DOHH2 (cell line): ENCODE measurements at regions not wholly inside any gene's neighbourhood (a gene's known extent, or its start where the extent isn't known, plus 50 kb on each side); places are given as distances from the start of the nearest gene placed in this dataset.

Experiments used
- H3F3A ChIP-seq: fragments of 200-600 bp; sonication (generic), shearing (Covaris generic); 2 replicates; pipeline ENCODE4 v1.6.0; 2016; ENCODE audit warnings: antibody characterized with exemption, mild to moderate bottlenecking; ENCODE audit not compliant: control insufficient read depth, insufficient read depth
- H3K27ac ChIP-seq: fragments of 200-600 bp; sonication (generic); 2 replicates; pipeline ENCODE4 v1.5.1; 2014; ENCODE audit warnings: low read depth, mild to moderate bottlenecking, low read length, moderate library complexity
- H3K27me3 ChIP-seq: fragments of 200-600 bp; sonication (generic); 2 replicates; pipeline ENCODE4 v1.6.1; 2014; ENCODE audit warnings: mild to moderate bottlenecking, low read length, mixed read lengths; ENCODE audit not compliant: control insufficient read depth
- H3K36me3 ChIP-seq: fragments of 200-600 bp; sonication (generic); 2 replicates; pipeline ENCODE4 v1.6.1; 2014; ENCODE audit warnings: mild to moderate bottlenecking, low read length, moderate library complexity, mixed read lengths; ENCODE audit not compliant: control insufficient read depth
- H3K4me1 ChIP-seq: fragments of 200-600 bp; sonication (generic); 2 replicates; pipeline ENCODE4 v1.6.1; 2014; ENCODE audit warnings: mild to moderate bottlenecking, low read length, mixed read lengths; ENCODE audit not compliant: control insufficient read depth
- H3K4me2 ChIP-seq: fragments of 200-600 bp; sonication (generic); 2 replicates; pipeline ENCODE4 v1.6.0; 2014; ENCODE audit warnings: mild to moderate bottlenecking, low read length, moderate library complexity
- H3K4me3 ChIP-seq: fragments of 200-600 bp; sonication (generic); 2 replicates; pipeline ENCODE4 v1.5.1; 2014; ENCODE audit warnings: mild to moderate bottlenecking, low read length, mixed read lengths
- H3K79me2 ChIP-seq: fragments of 200-600 bp; sonication (generic); 2 replicates; pipeline ENCODE4 v1.6.1; 2014; ENCODE audit warnings: mild to moderate bottlenecking, low read length, mixed read lengths; ENCODE audit not compliant: control insufficient read depth
- H3K9me2 ChIP-seq: fragments of 200-600 bp; sonication (generic); replicated peaks from 2 replicates; pipeline ENCODE4 v1.6.1; 2014; ENCODE audit warnings: mild to moderate bottlenecking, low read length, mixed read lengths; ENCODE audit not compliant: control insufficient read depth
- H3K9me3 ChIP-seq: fragments of 200-600 bp; sonication (generic); 2 replicates; pipeline ENCODE4 v1.6.1; 2014; ENCODE audit warnings: antibody characterized with exemption, low read length, mixed read lengths; ENCODE audit not compliant: control insufficient read depth, insufficient read depth
- H4K20me1 ChIP-seq: fragments of 200-600 bp; sonication (generic); 2 replicates; pipeline ENCODE4 v1.6.0; 2014; ENCODE audit warnings: low read depth, mild to moderate bottlenecking, antibody characterized with exemption, low read length, moderate library complexity; ENCODE audit not compliant: control insufficient read depth, insufficient read depth
- EZH2phosphoT487 ChIP-seq: fragments of 200-600 bp; sonication (generic); IDR thresholded peaks from 2 replicates; pipeline ENCODE4 v1.6.1; 2017; ENCODE audit warnings: borderline replicate concordance, mild to moderate bottlenecking, antibody characterized with exemption, low read length, moderate library complexity, mixed read lengths
- TF ChIP-seq, protein P1 (sequence below): fragments of 200-600 bp; sonication (generic); IDR thresholded peaks from one replicate; pipeline ENCODE4 v1.5.1; 2014; ENCODE audit warnings: antibody characterized with exemption, mild to moderate bottlenecking, low read depth, low read length; ENCODE audit not compliant: poor library complexity, severe bottlenecking

DNA sequence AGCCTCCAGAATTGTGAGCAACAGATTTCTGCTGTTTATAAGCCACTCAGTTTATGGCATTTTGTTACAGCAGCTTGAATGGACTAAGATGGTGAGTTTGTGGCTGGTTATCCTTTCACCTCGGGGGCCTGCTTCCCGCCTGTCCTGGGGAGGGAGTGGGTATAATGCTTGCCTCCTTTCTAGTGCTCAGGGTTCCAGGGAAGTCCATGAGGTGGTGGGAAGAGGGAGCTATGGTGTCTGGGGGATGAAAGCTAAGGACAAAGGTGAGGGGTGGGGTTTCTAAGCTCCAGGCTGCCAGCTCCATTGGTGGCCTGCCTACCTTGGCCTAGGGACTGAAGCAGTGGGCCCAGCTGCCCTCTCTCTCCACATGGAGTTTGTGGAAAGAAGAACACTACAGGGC lies 50.2 kb upstream of the SDK2 start:
- Histone ChIP-seq H3K9me3 (peaks cover 6% of the 10 kb centered on the region; the same call in 1 of the 2 replicates), H3K4me2 (no peak overlapping the region), H3K27me3 (no peaks in the 10 kb centered on the region), H3F3A (0 out of 2 replicates have a peak, but pooled peaks cover 3% of the 10 kb centered on the region), H3K4me1 (no peaks in the 10 kb centered on the region), H3K27ac (no peak overlapping the region), H3K36me3 (no peaks in the 10 kb centered on the region), H3K4me3 (no peak overlapping the region), H3K79me2 (no peaks in the 10 kb centered on the region), H3K9me2 (no peaks in the 10 kb centered on the region), H4K20me1 (no peaks in the 10 kb centered on the region)
- TF ChIP-seq, protein P1, sequence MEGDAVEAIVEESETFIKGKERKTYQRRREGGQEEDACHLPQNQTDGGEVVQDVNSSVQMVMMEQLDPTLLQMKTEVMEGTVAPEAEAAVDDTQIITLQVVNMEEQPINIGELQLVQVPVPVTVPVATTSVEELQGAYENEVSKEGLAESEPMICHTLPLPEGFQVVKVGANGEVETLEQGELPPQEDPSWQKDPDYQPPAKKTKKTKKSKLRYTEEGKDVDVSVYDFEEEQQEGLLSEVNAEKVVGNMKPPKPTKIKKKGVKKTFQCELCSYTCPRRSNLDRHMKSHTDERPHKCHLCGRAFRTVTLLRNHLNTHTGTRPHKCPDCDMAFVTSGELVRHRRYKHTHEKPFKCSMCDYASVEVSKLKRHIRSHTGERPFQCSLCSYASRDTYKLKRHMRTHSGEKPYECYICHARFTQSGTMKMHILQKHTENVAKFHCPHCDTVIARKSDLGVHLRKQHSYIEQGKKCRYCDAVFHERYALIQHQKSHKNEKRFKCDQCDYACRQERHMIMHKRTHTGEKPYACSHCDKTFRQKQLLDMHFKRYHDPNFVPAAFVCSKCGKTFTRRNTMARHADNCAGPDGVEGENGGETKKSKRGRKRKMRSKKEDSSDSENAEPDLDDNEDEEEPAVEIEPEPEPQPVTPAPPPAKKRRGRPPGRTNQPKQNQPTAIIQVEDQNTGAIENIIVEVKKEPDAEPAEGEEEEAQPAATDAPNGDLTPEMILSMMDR: no peak
- no peak for TF ChIP-seq EZH2phosphoT487

DNA sequence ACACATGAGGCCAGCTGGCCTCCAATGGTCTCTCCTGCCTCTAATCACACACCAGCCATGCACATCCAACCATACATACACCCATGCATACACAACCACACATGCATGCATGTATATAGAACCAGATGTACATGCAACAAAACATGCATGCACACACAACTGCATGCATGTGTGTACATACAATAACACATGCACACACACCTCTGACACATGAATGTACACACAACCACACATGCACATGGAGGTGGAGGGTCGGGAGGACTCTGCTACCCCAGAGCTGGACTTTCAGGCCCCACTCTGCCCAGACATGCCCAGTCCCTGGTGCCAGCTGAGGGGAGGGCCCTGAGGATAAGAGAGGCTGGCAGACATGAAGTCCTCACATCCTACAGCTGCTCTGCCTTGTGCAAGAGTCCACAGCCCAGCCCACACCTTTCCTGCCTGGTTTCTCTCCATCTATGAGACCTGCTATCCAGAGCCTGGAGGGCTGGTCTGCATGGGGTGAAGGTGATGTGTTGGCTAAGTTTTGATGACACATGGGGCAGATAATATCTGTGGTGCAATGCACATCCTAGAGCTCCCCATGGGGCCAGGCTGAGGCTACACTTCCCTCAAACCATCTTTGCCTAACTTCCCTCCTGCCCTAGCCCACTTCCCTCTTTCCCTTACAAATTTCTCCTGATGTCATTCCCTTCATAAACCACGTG lies 50.9 kb upstream of the SDK2 start:
- no peak overlapping the region for H3K4me2 ChIP-seq
- no peaks in the 10 kb centered on the region for H4K20me1 ChIP-seq
- no peaks in the 10 kb centered on the region for H3K9me2 ChIP-seq
- no peak for TF ChIP-seq EZH2phosphoT487
- TF ChIP-seq, protein P1: no peak
- H3K27me3 ChIP-seq: 0 out of 2 replicates have a peak, but pooled peaks cover under 1% of the 10 kb centered on the region
- H3F3A ChIP-seq: 0 out of 2 replicates have a peak, but pooled peaks cover 3% of the 10 kb centered on the region
- H3K36me3 ChIP-seq: no peaks in the 10 kb centered on the region
- no peaks in the 10 kb centered on the region for H3K4me1 ChIP-seq
- H3K79me2 ChIP-seq: no peaks in the 10 kb centered on the region
- H3K4me3 ChIP-seq: no peak overlapping the region
- peaks cover 6% of the 10 kb centered on the region; the same call in 1 of the 2 replicates for H3K9me3 ChIP-seq
- H3K27ac ChIP-seq: no peak overlapping the region

DNA sequence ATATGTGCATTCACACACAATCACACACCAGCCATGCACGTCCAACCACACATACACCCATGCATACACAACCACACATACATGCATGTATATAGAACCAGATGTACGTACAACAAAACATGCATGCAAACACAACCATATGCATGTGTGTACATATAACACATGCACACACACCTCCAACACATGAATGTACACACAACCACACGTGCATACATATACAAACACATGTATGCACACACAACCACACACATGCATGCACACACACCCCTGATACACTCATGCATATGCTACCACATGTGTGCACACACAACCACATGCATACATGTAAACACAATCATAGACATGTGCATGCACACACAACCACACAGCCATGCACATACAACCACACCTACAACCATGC lies 52.0 kb upstream of the SDK2 start:
- no peak overlapping the region for H3K27ac ChIP-seq
- no peaks in the 10 kb centered on the region for H4K20me1 ChIP-seq
- no peaks in the 10 kb centered on the region for H3K4me1 ChIP-seq
- no peaks in the 10 kb centered on the region for H3K79me2 ChIP-seq
- H3K36me3 ChIP-seq: no peaks in the 10 kb centered on the region
- H3K4me2 ChIP-seq: no peak overlapping the region
- peaks cover 6% of the 10 kb centered on the region; the same call in 1 of the 2 replicates for H3K9me3 ChIP-seq
- H3F3A ChIP-seq: 0 out of 2 replicates have a peak, but pooled peaks cover 3% of the 10 kb centered on the region
- no peak for TF ChIP-seq EZH2phosphoT487
- TF ChIP-seq, protein P1: no peak
- H3K9me2 ChIP-seq: no peaks in the 10 kb centered on the region
- H3K27me3 ChIP-seq: peaks cover 8% of the 10 kb centered on the region; the same call in 1 of the 2 replicates
- H3K4me3 ChIP-seq: no peak overlapping the region
